ENCODE measurements at regions not wholly inside any gene's neighbourhood (a gene's known extent, or its start where the extent isn't known, plus 50 kb on each side); places are given as distances from the start of the nearest gene placed in this dataset.

DNA sequence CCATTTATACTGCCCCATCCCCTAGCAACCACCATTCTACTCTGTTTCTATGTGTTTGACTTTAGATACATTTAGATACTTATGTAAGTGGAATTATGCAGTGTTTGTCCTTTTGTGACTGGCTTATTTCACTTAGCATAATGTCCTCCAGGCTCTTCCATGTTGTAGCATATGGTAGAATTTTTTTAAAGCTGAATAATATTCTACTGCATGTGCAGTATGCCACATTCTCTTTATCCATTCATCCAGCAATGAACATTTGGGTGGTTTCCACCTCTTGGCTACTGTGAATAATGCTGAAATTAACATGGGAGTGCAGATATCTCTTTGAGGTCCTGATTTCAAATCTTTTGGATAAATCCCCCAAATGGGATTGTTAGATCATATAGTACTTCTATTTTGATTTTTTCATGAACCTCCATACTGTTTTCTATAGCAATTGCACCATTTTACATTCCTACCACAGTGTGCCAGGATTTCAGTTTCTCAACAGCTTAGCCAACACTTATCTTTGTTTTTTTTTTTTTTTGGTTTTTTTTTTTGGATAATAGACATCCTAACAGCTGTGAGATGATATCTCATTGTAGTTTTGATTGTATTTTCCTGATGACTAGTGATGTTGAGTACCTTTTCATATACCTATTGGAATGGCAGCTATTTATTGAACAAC, 105.9 kb upstream of the LNX1 start:
- H3K27me3 ChIP-seq, result no peaks in the 10 kb centered on the region
- H4K20me1 ChIP-seq, result no peaks in the 10 kb centered on the region
- H3K4me3 ChIP-seq, result no peak overlapping the region
- no peak overlapping the region for H3K9ac ChIP-seq
- TF ChIP-seq Cebpa-rat (IDR thresholded peaks at IDR 0.05), result no peak
- H3K27ac ChIP-seq, result 0 out of 22 replicates have a peak overlapping the region, but pooled peaks of 1 of the 11 experiments have one; percentile 53
- no peaks in the 10 kb centered on the region; a peak in 1 of 22 replicates for H3K36me3 ChIP-seq
- H3K4me1 ChIP-seq, result peaks cover 22 to 57% (median 32%) of the 10 kb centered on the region in 10 experiments
- no peak overlapping the region for H3K4me2 ChIP-seq
- peaks cover 17 to 88% (median 72%) of the 10 kb centered on the region in 11 experiments for H3K9me3 ChIP-seq (replicated peaks in 1 of 11)

DNA sequence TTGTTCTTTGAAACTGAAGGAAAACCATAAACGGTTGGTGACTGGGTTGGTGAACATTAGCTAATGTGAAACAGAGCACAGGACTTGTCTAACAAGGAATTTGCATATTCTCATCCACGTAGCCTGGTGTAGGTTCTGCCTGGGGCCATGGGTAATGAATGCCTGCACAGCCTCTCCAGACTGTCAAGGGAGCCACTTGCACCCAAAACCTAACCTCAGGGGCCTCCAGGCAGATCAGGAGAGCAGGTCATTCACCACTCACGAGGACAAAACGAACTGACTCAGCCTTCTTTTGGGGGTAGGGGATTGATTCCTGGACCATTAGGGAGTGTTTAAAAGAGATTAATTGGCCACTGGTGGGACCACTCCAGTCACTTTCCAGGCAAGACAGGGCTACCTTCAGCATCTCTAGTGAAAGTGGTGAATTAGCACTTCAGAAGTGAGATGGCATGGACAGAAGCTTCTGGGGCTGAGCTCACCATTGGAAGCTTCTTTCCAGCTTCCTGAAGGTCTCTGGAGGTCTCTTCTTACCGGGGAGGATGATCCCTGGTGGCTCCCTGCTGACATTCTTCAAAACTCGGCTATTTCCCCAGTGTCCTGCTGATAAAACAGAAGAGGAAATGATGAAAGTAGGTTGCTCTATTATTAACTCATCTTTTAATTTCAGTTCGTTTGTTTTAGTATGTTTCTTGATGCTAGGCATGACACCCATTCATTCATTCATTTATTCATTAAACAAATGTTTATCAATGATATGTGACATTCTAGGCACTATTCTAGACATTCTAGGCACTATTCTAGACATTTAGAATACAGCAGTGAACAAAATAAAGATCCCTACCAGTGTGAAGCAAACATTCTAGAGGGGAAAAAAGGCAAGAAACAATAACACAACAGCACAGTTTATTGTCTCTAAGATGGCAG, 104.5 kb upstream of the LNX1 start:
- Histone ChIP-seq H3K27me3 (no peaks in the 10 kb centered on the region), H4K20me1 (no peaks in the 10 kb centered on the region), H3K4me2 (peak overlapping the region; percentile 53 to 77 (median 71)), H3K36me3 (no peaks in the 10 kb centered on the region; a peak in 1 of 22 replicates), H3K9me3 (replicated peaks in 1 of 11) (peaks cover 9 to 79% (median 63%) of the 10 kb centered on the region in 11 experiments), H3K9ac (peak overlapping the region in 5 of 11 experiments; percentile 9 to 38 (median 10); a peak in 3 of 22 replicates), H3K27ac (peak overlapping the region in 10 of 11 experiments; percentile 14 to 73 (median 62); a peak in 20 of 22 replicates), H3K4me3 (peak overlapping the region in 3 of 10 experiments; percentile 12 to 34 (median 21); a peak in 3 of 20 replicates), H3K4me1 (peaks cover 14 to 45% (median 22%) of the 10 kb centered on the region in 10 experiments)
- TF ChIP-seq Cebpa-rat (IDR thresholded peaks at IDR 0.05), result no peak

DNA sequence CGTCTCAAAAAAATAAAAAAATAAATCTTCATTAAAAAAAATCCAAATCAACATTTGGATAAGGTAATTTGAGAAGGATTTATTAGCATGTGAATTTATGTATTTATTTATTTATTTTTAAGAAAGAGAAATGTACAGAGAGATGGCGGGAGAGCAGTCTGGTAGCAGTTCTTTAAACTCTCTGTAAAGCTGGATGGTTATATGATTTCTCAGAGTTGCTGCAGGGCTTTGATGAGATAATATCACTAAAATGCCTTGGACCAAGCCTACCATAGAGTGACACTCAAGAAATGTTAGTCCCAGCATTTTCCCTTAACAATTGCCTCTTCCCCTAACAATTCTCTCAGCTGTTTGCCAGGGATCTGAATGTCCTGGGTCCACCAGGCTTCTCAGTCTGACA, 103.4 kb upstream of the LNX1 start:
- H4K20me1 ChIP-seq, result no peaks in the 10 kb centered on the region
- TF ChIP-seq Cebpa-rat (IDR thresholded peaks at IDR 0.05), result no peak
- no peak overlapping the region for H3K4me3 ChIP-seq
- no peak overlapping the region for H3K27ac ChIP-seq
- H3K4me2 ChIP-seq, result no peak overlapping the region
- H3K9me3 ChIP-seq (replicated peaks in 1 of 11), result peaks cover 0 to 67% (median 52%) of the 10 kb centered on the region in 11 experiments; a peak in 18 of 22 replicates
- H3K36me3 ChIP-seq, result no peaks in the 10 kb centered on the region
- H3K27me3 ChIP-seq, result no peaks in the 10 kb centered on the region
- peaks cover 16 to 50% (median 22%) of the 10 kb centered on the region in 10 experiments for H3K4me1 ChIP-seq
- no peak overlapping the region for H3K9ac ChIP-seq

DNA sequence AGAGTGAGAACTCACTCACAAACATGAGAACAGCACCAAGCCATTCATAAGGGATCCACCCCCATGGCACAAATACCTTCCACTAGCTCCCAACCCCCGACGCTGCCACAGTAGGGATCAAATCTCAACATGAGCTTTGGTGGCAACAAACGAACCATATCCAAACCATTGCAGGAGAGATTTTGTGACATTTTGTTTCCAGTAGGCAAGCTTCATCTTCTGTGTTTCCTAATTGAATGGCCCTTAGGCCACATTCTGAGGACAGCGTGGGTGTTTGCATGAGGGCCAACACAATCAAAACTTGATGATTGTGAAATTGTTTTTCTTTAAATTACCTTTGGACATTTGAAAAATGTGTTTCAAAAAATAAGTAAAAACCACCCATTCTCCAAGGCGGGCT, 102.6 kb upstream of the LNX1 start:
- TF ChIP-seq Cebpa-rat (IDR thresholded peaks at IDR 0.05), result 0 out of 22 replicates have a peak, but pooled peaks of 1 of the 11 experiments have one; percentile 30
- Histone ChIP-seq H3K4me3 (no peak overlapping the region), H3K4me1 (peaks cover 14 to 50% (median 29%) of the 10 kb centered on the region in 10 experiments), H3K27me3 (no peaks in the 10 kb centered on the region), H3K36me3 (no peaks in the 10 kb centered on the region), H3K9ac (no peak overlapping the region), H4K20me1 (no peaks in the 10 kb centered on the region), H3K27ac (no peak overlapping the region), H3K9me3 (replicated peaks in 1 of 11) (peaks cover 0 to 60% (median 45%) of the 10 kb centered on the region in 11 experiments; a peak in 18 of 22 replicates), H3K4me2 (peak overlapping the region in 2 of 11 experiments; percentile 23 to 27; a peak in 3 of 22 replicates)

DNA sequence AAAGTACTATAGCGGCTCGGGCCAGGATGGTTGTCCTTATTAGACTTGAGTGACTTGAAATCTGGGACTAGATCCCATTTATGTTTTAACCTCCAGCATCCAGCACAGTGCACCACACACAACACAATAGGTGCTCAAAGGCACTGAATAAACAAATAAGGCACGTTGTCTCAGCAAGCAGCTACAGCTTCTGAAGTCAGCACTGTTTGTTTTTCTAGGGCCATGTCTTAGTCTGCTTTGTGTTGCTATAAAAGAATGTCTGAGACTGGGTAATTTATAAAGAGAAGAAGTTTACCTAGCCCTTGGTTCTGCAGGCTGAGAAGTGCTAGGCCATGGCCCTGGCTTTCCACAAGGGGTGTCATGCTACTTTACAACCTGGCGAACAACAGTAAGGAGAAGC, 102.1 kb upstream of the LNX1 start:
- Histone ChIP-seq H3K36me3 (no peaks in the 10 kb centered on the region), H3K27ac (no peak overlapping the region), H4K20me1 (no peaks in the 10 kb centered on the region), H3K4me2 (peak overlapping the region in 2 of 11 experiments; percentile 23 to 27; a peak in 2 of 22 replicates), H3K27me3 (no peaks in the 10 kb centered on the region), H3K4me1 (peaks cover 18 to 53% (median 34%) of the 10 kb centered on the region in 10 experiments), H3K9ac (no peak overlapping the region), H3K9me3 (replicated peaks in 1 of 11) (peaks cover 0 to 55% (median 40%) of the 10 kb centered on the region in 11 experiments; a peak in 18 of 22 replicates), H3K4me3 (no peak overlapping the region)
- TF ChIP-seq Cebpa-rat (IDR thresholded peaks at IDR 0.05), result no peak

DNA sequence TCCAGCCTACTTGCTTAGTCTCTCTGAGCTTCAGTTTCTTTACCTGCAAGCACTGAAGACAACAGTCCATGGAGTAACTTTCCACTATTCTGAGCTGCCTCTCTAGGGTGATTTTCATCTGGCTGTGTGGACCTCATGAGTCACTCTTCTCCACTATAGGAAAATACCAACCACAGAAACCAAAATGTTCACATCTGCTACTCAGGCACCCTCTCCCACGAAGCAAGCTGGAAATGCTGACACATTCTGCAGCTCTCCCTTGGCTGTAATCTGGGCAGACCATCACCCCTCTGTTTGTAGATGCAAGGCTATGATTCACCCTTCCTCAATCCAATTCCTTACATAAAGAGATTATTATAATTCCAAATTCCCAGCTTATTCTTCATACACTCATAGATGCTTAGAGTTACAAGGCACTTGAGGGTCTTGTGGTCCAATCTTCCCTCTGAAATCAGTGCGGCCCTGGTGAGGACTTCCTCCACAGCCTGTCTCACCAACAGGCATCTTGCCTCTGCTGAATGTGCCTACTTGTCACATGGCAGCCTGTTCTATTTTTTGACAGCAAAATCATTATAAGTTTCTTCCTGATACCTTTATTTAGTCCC, 97.0 kb upstream of the LNX1 start:
- H3K27me3 ChIP-seq, result no peaks in the 10 kb centered on the region
- TF ChIP-seq Cebpa-rat (IDR thresholded peaks at IDR 0.05), result no peak
- no peaks in the 10 kb centered on the region for H3K36me3 ChIP-seq
- H3K4me3 ChIP-seq, result no peak overlapping the region
- H3K27ac ChIP-seq, result peak overlapping the region in 9 of 11 experiments; percentile 8 to 78 (median 65); a peak in 17 of 22 replicates
- H3K4me1 ChIP-seq, result peaks cover 12 to 65% (median 32%) of the 10 kb centered on the region in 10 experiments
- H4K20me1 ChIP-seq, result no peaks in the 10 kb centered on the region
- peak overlapping the region in 3 of 11 experiments; percentile 10 to 49 (median 42); a peak in 7 of 22 replicates for H3K9ac ChIP-seq
- H3K4me2 ChIP-seq, result peak overlapping the region; percentile 38 to 82 (median 63); a peak in 21 of 22 replicates
- peaks cover 0 to 13% (median 5%) of the 10 kb centered on the region in 11 experiments; a peak in 6 of 22 replicates for H3K9me3 ChIP-seq (replicated peaks in 1 of 11)

DNA sequence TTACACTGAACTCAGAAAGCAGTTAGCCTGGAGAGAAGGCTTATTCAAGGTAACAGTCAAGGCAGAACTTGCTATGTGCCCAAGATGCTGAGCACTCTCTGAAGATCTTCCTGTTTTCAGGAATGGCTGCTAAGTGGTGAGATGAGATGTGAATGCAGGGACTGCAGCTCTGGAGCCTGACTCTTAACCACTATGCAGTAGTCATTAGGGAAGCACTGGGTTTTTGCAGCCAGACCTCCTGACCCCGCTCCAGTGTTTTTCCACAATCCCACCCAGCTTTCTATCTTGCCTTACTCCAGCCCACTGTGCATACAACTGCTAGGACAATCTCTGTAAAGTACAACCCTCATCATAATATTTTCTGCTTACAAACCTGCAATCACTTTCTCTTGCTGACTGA, 95.2 kb upstream of the LNX1 start:
- Histone ChIP-seq H3K4me2 (peak overlapping the region in 4 of 11 experiments; percentile 63 to 80 (median 72); a peak in 7 of 22 replicates), H3K27me3 (no peaks in the 10 kb centered on the region), H3K9me3 (replicated peaks in 1 of 11) (no peaks in the 10 kb centered on the region; a peak in 1 of 22 replicates), H3K4me1 (peaks cover 12 to 65% (median 32%) of the 10 kb centered on the region in 10 experiments), H4K20me1 (no peaks in the 10 kb centered on the region), H3K4me3 (no peak overlapping the region), H3K36me3 (no peaks in the 10 kb centered on the region), H3K9ac (no peak overlapping the region), H3K27ac (no peak overlapping the region)
- TF ChIP-seq Cebpa-rat (IDR thresholded peaks at IDR 0.05), result no peak

All from BLaER1 treated with 17β-estradiol and CSF1 and Interleukin-3, amounts not matched to agents 10 nM and 100 nM (cell line).